DOHH2 (cell line): ENCODE measurements at regions not wholly inside any gene's neighbourhood (a gene's known extent, or its start where the extent isn't known, plus 50 kb on each side); places are given as distances from the start of the nearest gene placed in this dataset.

ENCODE experiments used
- H3F3A ChIP-seq: fragments of 200-600 bp; sonication (generic), shearing (Covaris generic); 2 replicates; pipeline ENCODE4 v1.6.0; 2016; ENCODE audit warnings: antibody characterized with exemption, mild to moderate bottlenecking; ENCODE audit not compliant: control insufficient read depth, insufficient read depth
- H3K27ac ChIP-seq: fragments of 200-600 bp; sonication (generic); 2 replicates; pipeline ENCODE4 v1.5.1; 2014; ENCODE audit warnings: low read depth, mild to moderate bottlenecking, low read length, moderate library complexity
- H3K27me3 ChIP-seq: fragments of 200-600 bp; sonication (generic); 2 replicates; pipeline ENCODE4 v1.6.1; 2014; ENCODE audit warnings: mild to moderate bottlenecking, low read length, mixed read lengths; ENCODE audit not compliant: control insufficient read depth
- H3K36me3 ChIP-seq: fragments of 200-600 bp; sonication (generic); 2 replicates; pipeline ENCODE4 v1.6.1; 2014; ENCODE audit warnings: mild to moderate bottlenecking, low read length, moderate library complexity, mixed read lengths; ENCODE audit not compliant: control insufficient read depth
- H3K4me1 ChIP-seq: fragments of 200-600 bp; sonication (generic); 2 replicates; pipeline ENCODE4 v1.6.1; 2014; ENCODE audit warnings: mild to moderate bottlenecking, low read length, mixed read lengths; ENCODE audit not compliant: control insufficient read depth
- H3K4me2 ChIP-seq: fragments of 200-600 bp; sonication (generic); 2 replicates; pipeline ENCODE4 v1.6.0; 2014; ENCODE audit warnings: mild to moderate bottlenecking, low read length, moderate library complexity
- H3K4me3 ChIP-seq: fragments of 200-600 bp; sonication (generic); 2 replicates; pipeline ENCODE4 v1.5.1; 2014; ENCODE audit warnings: mild to moderate bottlenecking, low read length, mixed read lengths
- H3K79me2 ChIP-seq: fragments of 200-600 bp; sonication (generic); 2 replicates; pipeline ENCODE4 v1.6.1; 2014; ENCODE audit warnings: mild to moderate bottlenecking, low read length, mixed read lengths; ENCODE audit not compliant: control insufficient read depth
- H3K9me2 ChIP-seq: fragments of 200-600 bp; sonication (generic); replicated peaks from 2 replicates; pipeline ENCODE4 v1.6.1; 2014; ENCODE audit warnings: mild to moderate bottlenecking, low read length, mixed read lengths; ENCODE audit not compliant: control insufficient read depth
- H3K9me3 ChIP-seq: fragments of 200-600 bp; sonication (generic); 2 replicates; pipeline ENCODE4 v1.6.1; 2014; ENCODE audit warnings: antibody characterized with exemption, low read length, mixed read lengths; ENCODE audit not compliant: control insufficient read depth, insufficient read depth
- H4K20me1 ChIP-seq: fragments of 200-600 bp; sonication (generic); 2 replicates; pipeline ENCODE4 v1.6.0; 2014; ENCODE audit warnings: low read depth, mild to moderate bottlenecking, antibody characterized with exemption, low read length, moderate library complexity; ENCODE audit not compliant: control insufficient read depth, insufficient read depth
- EZH2phosphoT487 ChIP-seq: fragments of 200-600 bp; sonication (generic); IDR thresholded peaks from 2 replicates; pipeline ENCODE4 v1.6.1; 2017; ENCODE audit warnings: borderline replicate concordance, mild to moderate bottlenecking, antibody characterized with exemption, low read length, moderate library complexity, mixed read lengths
- TF ChIP-seq, protein P1 (sequence below): fragments of 200-600 bp; sonication (generic); IDR thresholded peaks from one replicate; pipeline ENCODE4 v1.5.1; 2014; ENCODE audit warnings: antibody characterized with exemption, mild to moderate bottlenecking, low read depth, low read length; ENCODE audit not compliant: poor library complexity, severe bottlenecking

DNA sequence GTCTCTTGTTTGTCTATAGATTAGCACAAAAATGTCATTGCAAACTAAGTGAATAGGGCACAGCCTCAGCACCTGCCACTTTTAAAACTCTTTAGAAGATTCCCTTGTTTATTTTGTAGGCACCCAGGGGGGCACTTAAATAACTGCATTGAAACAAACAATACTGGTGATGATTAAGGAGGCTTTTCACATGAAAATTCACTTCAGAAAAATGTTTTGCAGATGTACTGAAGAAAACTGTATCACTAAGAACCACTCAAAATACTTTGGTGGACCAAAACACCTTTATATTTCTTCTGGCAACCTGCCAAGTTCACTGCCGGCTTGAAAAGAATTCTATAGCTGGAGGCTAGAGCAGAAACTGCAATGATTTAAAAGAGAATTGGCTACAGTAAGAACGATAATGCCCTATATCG is 281.5 kb downstream of the TOX3 start:
- Histone ChIP-seq H3K4me2 (no peak overlapping the region), H3K27ac (no peak overlapping the region)
- TF ChIP-seq, protein P1, sequence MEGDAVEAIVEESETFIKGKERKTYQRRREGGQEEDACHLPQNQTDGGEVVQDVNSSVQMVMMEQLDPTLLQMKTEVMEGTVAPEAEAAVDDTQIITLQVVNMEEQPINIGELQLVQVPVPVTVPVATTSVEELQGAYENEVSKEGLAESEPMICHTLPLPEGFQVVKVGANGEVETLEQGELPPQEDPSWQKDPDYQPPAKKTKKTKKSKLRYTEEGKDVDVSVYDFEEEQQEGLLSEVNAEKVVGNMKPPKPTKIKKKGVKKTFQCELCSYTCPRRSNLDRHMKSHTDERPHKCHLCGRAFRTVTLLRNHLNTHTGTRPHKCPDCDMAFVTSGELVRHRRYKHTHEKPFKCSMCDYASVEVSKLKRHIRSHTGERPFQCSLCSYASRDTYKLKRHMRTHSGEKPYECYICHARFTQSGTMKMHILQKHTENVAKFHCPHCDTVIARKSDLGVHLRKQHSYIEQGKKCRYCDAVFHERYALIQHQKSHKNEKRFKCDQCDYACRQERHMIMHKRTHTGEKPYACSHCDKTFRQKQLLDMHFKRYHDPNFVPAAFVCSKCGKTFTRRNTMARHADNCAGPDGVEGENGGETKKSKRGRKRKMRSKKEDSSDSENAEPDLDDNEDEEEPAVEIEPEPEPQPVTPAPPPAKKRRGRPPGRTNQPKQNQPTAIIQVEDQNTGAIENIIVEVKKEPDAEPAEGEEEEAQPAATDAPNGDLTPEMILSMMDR, result no peak
- no peak for TF ChIP-seq EZH2phosphoT487

DNA sequence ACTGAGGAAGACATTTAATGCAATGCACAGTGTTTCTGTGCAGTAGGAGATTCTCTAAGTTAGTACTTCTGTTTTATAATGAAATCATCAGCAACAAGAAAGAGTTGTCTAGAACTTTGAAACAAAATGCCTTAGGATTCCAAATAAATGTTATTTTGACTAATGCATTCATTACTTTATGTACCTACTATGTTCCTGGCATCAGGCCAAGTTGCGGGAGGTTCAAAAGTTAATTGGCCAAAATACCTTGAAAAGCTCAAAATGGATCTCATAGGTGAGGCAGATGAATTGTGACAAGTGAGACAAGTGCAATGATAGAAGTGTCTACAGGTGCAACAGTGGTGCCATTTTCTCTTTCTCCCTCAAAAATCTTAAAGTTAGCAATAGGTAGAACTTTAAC is 289.4 kb downstream of the TOX3 start:
- H3K79me2 ChIP-seq, result no peaks in the 10 kb centered on the region
- H3K27me3 ChIP-seq, result no peaks in the 10 kb centered on the region
- H3K9me2 ChIP-seq, result no peaks in the 10 kb centered on the region; the same call in 1 of the 2 replicates
- H3K4me2 ChIP-seq, result no peak overlapping the region
- H3K9me3 ChIP-seq, result no peaks in the 10 kb centered on the region
- no peak overlapping the region for H3K27ac ChIP-seq
- H4K20me1 ChIP-seq, result no peaks in the 10 kb centered on the region
- no peaks in the 10 kb centered on the region for H3K36me3 ChIP-seq
- TF ChIP-seq, protein P1, result no peak
- no peak for TF ChIP-seq EZH2phosphoT487
- no peaks in the 10 kb centered on the region for H3F3A ChIP-seq
- H3K4me1 ChIP-seq, result no peaks in the 10 kb centered on the region
- H3K4me3 ChIP-seq, result no peak overlapping the region

More for the DNA sequence above, 281.5 kb downstream of the TOX3 start:
- no peaks in the 10 kb centered on the region for H3K27me3 ChIP-seq
- H3K4me1 ChIP-seq, result no peaks in the 10 kb centered on the region
- no peaks in the 10 kb centered on the region; the same call in 1 of the 2 replicates for H3K9me2 ChIP-seq
- H3F3A ChIP-seq, result no peaks in the 10 kb centered on the region
- no peak overlapping the region for H3K4me3 ChIP-seq
- no peaks in the 10 kb centered on the region for H4K20me1 ChIP-seq
- H3K36me3 ChIP-seq, result no peaks in the 10 kb centered on the region
- no peaks in the 10 kb centered on the region for H3K9me3 ChIP-seq
- no peaks in the 10 kb centered on the region for H3K79me2 ChIP-seq

DNA sequence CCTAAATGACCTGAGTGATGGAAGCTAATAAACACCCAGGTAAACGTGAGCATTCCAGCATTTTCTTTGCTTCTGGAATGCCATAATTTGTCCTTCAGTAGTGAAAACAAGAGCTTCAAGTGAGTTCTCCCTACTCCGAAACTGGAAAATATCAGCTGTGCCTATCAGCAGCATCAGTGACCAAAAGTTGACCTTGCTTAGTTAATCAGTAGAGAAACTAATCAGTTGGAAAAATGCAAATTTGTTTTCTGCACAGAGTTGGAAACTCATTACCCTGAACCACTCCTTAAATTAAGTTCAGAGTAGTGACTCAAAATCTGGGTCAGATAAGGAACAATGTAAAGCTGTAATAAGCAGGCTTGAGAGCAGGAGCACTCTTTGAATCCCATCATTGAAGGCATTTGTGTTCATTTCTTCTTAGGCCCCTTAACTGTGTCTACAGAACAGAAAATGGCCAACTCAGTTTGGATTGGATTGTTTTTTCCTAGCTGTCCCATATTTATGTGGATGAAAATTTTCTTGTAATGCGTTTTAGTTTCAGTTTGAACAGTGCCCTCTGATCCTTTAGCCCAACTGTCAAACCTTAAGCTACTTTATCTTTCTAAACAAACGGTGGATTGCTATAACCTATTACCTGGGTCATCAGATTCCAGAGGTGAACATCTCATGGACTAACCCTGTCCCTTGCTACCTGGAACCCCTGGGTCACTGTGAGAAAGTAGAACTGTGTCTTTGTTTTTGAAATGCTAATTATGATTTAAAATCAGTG is 290.4 kb downstream of the TOX3 start:
- Histone ChIP-seq H3K27me3 (no peaks in the 10 kb centered on the region), H3K4me2 (no peak overlapping the region), H3K79me2 (no peaks in the 10 kb centered on the region), H3K4me3 (no peak overlapping the region), H3F3A (no peaks in the 10 kb centered on the region), H4K20me1 (no peaks in the 10 kb centered on the region), H3K4me1 (no peaks in the 10 kb centered on the region), H3K9me3 (no peaks in the 10 kb centered on the region), H3K9me2 (no peaks in the 10 kb centered on the region; the same call in 1 of the 2 replicates), H3K27ac (no peak overlapping the region), H3K36me3 (no peaks in the 10 kb centered on the region)
- TF ChIP-seq, protein P1, result no peak
- no peak for TF ChIP-seq EZH2phosphoT487
